ENCODE measurements at regions not wholly inside any gene's neighbourhood (a gene's known extent, or its start where the extent isn't known, plus 50 kb on each side); places are given as distances from the start of the nearest gene placed in this dataset.

DNA sequence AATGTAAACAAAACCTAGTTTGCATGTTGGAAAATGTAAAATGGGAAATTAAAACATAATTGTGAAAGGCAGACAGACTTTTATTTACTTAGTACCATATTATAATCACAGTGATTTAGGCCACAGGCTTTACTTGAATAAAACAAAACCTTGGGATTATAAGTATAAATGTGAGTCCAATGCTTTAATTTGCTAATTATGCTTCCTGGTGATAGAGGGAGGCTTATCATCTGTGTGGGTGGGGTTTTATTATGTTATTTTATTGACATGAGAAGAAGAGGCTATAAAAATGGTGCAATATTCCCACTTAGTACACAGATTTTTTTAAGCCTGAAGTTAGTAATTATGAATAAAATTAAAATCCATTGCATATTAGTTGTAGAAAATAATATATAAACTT, 248.3 kb upstream of the TBL1XR1 start:
- TF ChIP-seq, protein P1, sequence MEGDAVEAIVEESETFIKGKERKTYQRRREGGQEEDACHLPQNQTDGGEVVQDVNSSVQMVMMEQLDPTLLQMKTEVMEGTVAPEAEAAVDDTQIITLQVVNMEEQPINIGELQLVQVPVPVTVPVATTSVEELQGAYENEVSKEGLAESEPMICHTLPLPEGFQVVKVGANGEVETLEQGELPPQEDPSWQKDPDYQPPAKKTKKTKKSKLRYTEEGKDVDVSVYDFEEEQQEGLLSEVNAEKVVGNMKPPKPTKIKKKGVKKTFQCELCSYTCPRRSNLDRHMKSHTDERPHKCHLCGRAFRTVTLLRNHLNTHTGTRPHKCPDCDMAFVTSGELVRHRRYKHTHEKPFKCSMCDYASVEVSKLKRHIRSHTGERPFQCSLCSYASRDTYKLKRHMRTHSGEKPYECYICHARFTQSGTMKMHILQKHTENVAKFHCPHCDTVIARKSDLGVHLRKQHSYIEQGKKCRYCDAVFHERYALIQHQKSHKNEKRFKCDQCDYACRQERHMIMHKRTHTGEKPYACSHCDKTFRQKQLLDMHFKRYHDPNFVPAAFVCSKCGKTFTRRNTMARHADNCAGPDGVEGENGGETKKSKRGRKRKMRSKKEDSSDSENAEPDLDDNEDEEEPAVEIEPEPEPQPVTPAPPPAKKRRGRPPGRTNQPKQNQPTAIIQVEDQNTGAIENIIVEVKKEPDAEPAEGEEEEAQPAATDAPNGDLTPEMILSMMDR (IDR thresholded peaks at IDR 0.05) = no peak
- TF ChIP-seq POLR2A (IDR thresholded peaks at IDR 0.05) = no peak
